ENCODE measurements at regions not wholly inside any gene's neighbourhood (a gene's known extent, or its start where the extent isn't known, plus 50 kb on each side); places are given as distances from the start of the nearest gene placed in this dataset.

GRCh38 chr3:25287291-25287884, 140.7 kb upstream of the RARB start:
- Histone ChIP-seq H3K27me3 (no peaks in the 10 kb centered on the region), H3K9me3 (no peaks in the 10 kb centered on the region), H3K4me1 (peaks cover 9% of the 10 kb centered on the region), H3K27ac (no peak overlapping the region), H3K36me3 (no peaks in the 10 kb centered on the region), H3K4me3 (no peak overlapping the region)
- no peak for DNase-seq (ENCODE audit: extremely low spot score in 2 of 2)
- TF ChIP-seq CTCF (IDR thresholded peaks at IDR 0.05) (no peak), POLR2A (IDR thresholded peaks at IDR 0.05) (no peak), POLR2AphosphoS5 (IDR thresholded peaks at IDR 0.05; ENCODE audit: insufficient read depth in 1 of 2, low read depth in 1 of 2) (no peak)
- intact Hi-C loops (cut with DNase I): no loop called here

GRCh38 chr3:25288413-25288812, 139.7 kb upstream of the RARB start:
- H3K27ac ChIP-seq: no peak overlapping the region
- no peaks in the 10 kb centered on the region for H3K27me3 ChIP-seq
- H3K9me3 ChIP-seq: no peaks in the 10 kb centered on the region
- intact Hi-C loops (cut with DNase I): no loop called here
- TF ChIP-seq POLR2A (IDR thresholded peaks at IDR 0.05) (no peak), CTCF (IDR thresholded peaks at IDR 0.05) (no peak), POLR2AphosphoS5 (IDR thresholded peaks at IDR 0.05; ENCODE audit: insufficient read depth in 1 of 2, low read depth in 1 of 2) (no peak)
- H3K4me1 ChIP-seq: peaks cover 15% of the 10 kb centered on the region
- no peak for DNase-seq (ENCODE audit: extremely low spot score in 2 of 2)
- H3K36me3 ChIP-seq: no peaks in the 10 kb centered on the region
- H3K4me3 ChIP-seq: no peak overlapping the region

- Histone ChIP-seq H3K36me3 (no peaks in the 10 kb centered on the region), H3K27me3 (no peaks in the 10 kb centered on the region), H3K27ac (no peak overlapping the region), H3K4me1 (peaks cover 15% of the 10 kb centered on the region), H3K4me3 (no peak overlapping the region), H3K9me3 (no peaks in the 10 kb centered on the region)
- no peak for DNase-seq (ENCODE audit: extremely low spot score in 2 of 2)
- intact Hi-C loops (cut with DNase I): no loop called here
- no peak for TF ChIP-seq CTCF (IDR thresholded peaks at IDR 0.05)
- TF ChIP-seq POLR2A (IDR thresholded peaks at IDR 0.05): no peak
Observed at GRCh38 chr3:25289156-25289555, 138.9 kb upstream of the RARB start.

- H3K27me3 ChIP-seq: no peaks in the 10 kb centered on the region
- DNase-seq (ENCODE audit: extremely low spot score in 2 of 2): no peak
- H3K27ac ChIP-seq: no peak overlapping the region
- no peaks in the 10 kb centered on the region for H3K36me3 ChIP-seq
- H3K9me3 ChIP-seq: no peaks in the 10 kb centered on the region
- no peak for TF ChIP-seq CTCF (IDR thresholded peaks at IDR 0.05)
- TF ChIP-seq POLR2A (IDR thresholded peaks at IDR 0.05): no peak
- no peak for TF ChIP-seq POLR2AphosphoS5 (IDR thresholded peaks at IDR 0.05; ENCODE audit: insufficient read depth in 1 of 2, low read depth in 1 of 2)
- intact Hi-C loops (cut with DNase I): no loop called here
- peaks cover 15% of the 10 kb centered on the region for H3K4me1 ChIP-seq
- H3K4me3 ChIP-seq: no peak overlapping the region
Observed at GRCh38 chr3:25289663-25290062, 138.4 kb upstream of the RARB start.

GRCh38 chr3:25291481-25291905, 136.6 kb upstream of the RARB start:
- no peak for DNase-seq (ENCODE audit: extremely low spot score in 2 of 2)
- no peak for TF ChIP-seq CTCF (IDR thresholded peaks at IDR 0.05)
- TF ChIP-seq POLR2AphosphoS5 (IDR thresholded peaks at IDR 0.05; ENCODE audit: insufficient read depth in 1 of 2, low read depth in 1 of 2): no peak
- Histone ChIP-seq H3K36me3 (no peaks in the 10 kb centered on the region), H3K4me1 (peaks cover 15% of the 10 kb centered on the region), H3K27me3 (no peaks in the 10 kb centered on the region), H3K9me3 (no peaks in the 10 kb centered on the region), H3K4me3 (no peak overlapping the region), H3K27ac (no peak overlapping the region)
- intact Hi-C loops (cut with DNase I): no loop called here
